ENCODE measurements at regions not wholly inside any gene's neighbourhood (a gene's known extent, or its start where the extent isn't known, plus 50 kb on each side); places are given as distances from the start of the nearest gene placed in this dataset.

GRCh38 chr15:99507504-99508310, 58.1 kb upstream of the MEF2A start:
- DNase-seq (ENCODE audit: insufficient read length, low spot score) (no peak), FAIRE-seq (peak; percentile 98)

- DNase-seq (ENCODE audit: insufficient read length, low spot score) (no peak), FAIRE-seq (no peak)
These were observed 57.5 kb upstream of the MEF2A start for GRCh38 chr15:99508311-99508645.

GRCh38 chr15:99508852-99509251, 56.9 kb upstream of the MEF2A start:
- FAIRE-seq = peak; percentile 80
- no peak for DNase-seq (ENCODE audit: insufficient read length, low spot score)

- FAIRE-seq (peak; percentile 90), DNase-seq (ENCODE audit: insufficient read length, low spot score) (no peak)
These were observed 55.9 kb upstream of the MEF2A start for GRCh38 chr15:99509686-99510461.

GRCh38 chr15:99511531-99511865, 54.3 kb upstream of the MEF2A start:
- FAIRE-seq (no peak), DNase-seq (ENCODE audit: insufficient read length, low spot score) (no peak)

GRCh38 chr15:99511866-99512661, 53.7 kb upstream of the MEF2A start:
- DNase-seq (ENCODE audit: insufficient read length, low spot score) = no peak
- FAIRE-seq = peak; percentile 99

- peak; percentile 87 for FAIRE-seq
- DNase-seq (ENCODE audit: insufficient read length, low spot score) = no peak
These were observed 51.5 kb upstream of the MEF2A start for GRCh38 chr15:99514306-99514705.

All from GM19239 (cell line).